Choroid plexus epithelial cell (primary cell): ENCODE measurements at regions not wholly inside any gene's neighbourhood (a gene's known extent, or its start where the extent isn't known, plus 50 kb on each side); places are given as distances from the start of the nearest gene placed in this dataset.

Source experiments
- DNase-seq: peaks from one replicate; pipeline ENCODE4 v3.0.0-alpha.2; 2010; ENCODE audit warnings: low read depth
- H3K4me3 ChIP-seq: 2 replicates; pipeline ENCODE4 v1.5.1; 2011; ENCODE audit warnings: low read depth, mild to moderate bottlenecking, control low read depth, low read length, moderate library complexity
- CTCF ChIP-seq: conservative IDR thresholded peaks from 2 replicates; pipeline ENCODE4 v1.5.1; 2011; ENCODE audit warnings: low read depth, mild to moderate bottlenecking, control low read depth, inconsistent platforms, low read length, moderate library complexity

- TF ChIP-seq CTCF, result no peak
- no peak overlapping the region for H3K4me3 ChIP-seq
- no peak for DNase-seq
Measured at GRCh38 chr13:73954808-73955207, 179.4 kb downstream of the KLF12 start.

GRCh38 chr13:73952648-73953047 lies 181.6 kb downstream of the KLF12 start:
- H3K4me3 ChIP-seq, result no peak overlapping the region
- DNase-seq, result no peak
- no peak for TF ChIP-seq CTCF

GRCh38 chr13:73948848-73949529 lies 185.2 kb downstream of the KLF12 start:
- no peak for DNase-seq
- no peak for TF ChIP-seq CTCF
- no peak overlapping the region for H3K4me3 ChIP-seq

GRCh38 chr13:73945871-73946270 lies 188.3 kb downstream of the KLF12 start:
- no peak for TF ChIP-seq CTCF
- H3K4me3 ChIP-seq, result no peak overlapping the region
- no peak for DNase-seq

- no peak for TF ChIP-seq CTCF
- DNase-seq, result peak; percentile 54
- no peak overlapping the region for H3K4me3 ChIP-seq
Measured at GRCh38 chr13:73945382-73945781, 188.8 kb downstream of the KLF12 start.

GRCh38 chr13:73943965-73944233 lies 190.3 kb downstream of the KLF12 start:
- TF ChIP-seq CTCF, result no peak
- H3K4me3 ChIP-seq, result no peak overlapping the region
- no peak for DNase-seq

GRCh38 chr13:73943137-73943964 lies 190.9 kb downstream of the KLF12 start:
- no peak for TF ChIP-seq CTCF
- no peak for DNase-seq
- no peak overlapping the region for H3K4me3 ChIP-seq
